ENCODE measurements at regions not wholly inside any gene's neighbourhood (a gene's known extent, or its start where the extent isn't known, plus 50 kb on each side); places are given as distances from the start of the nearest gene placed in this dataset.

- TF ChIP-seq KDM1A (IDR thresholded peaks at IDR 0.05) (no peak), MEF2A (IDR thresholded peaks at IDR 0.05; ENCODE audit: control insufficient read depth, low read depth, low read length) (no peak), FOXA3 (CRISPR knock-in tag; conservative IDR thresholded peaks at IDR 0.05 in 1 of 2, IDR thresholded peaks at IDR 0.05 in 1 of 2) (no peak), ZNF778 (CRISPR knock-in tag; IDR thresholded peaks at IDR 0.05) (no peak), POLR2B (IDR thresholded peaks at IDR 0.05; ENCODE audit: low read depth, partially characterized antibody) (no peak)
Measured at GRCh38 chr2:122707224-122707824, 951.9 kb downstream of the TSN start (continued).

GRCh38 chr2:122710049-122710448, 954.6 kb downstream of the TSN start:
- DNase-seq (ENCODE audit: extremely low read depth in 1 of 4, low spot score in 3 of 4) (no peak), FAIRE-seq (no peak), ATAC-seq (no peak)
- no peaks in the 10 kb centered on the region for H3K36me3 ChIP-seq (ENCODE audit: control insufficient read depth, insufficient read depth, low read length)
- no peaks in the 10 kb centered on the region for H3K27me3 ChIP-seq (ENCODE audit: control insufficient read depth in 2 of 2, insufficient read depth in 2 of 2, low read length in 2 of 2)
- TF ChIP-seq KAT2B (IDR thresholded peaks at IDR 0.05; ENCODE audit: low read depth, low read length) (no peak), FOXP1 (CRISPR knock-in tag; IDR thresholded peaks at IDR 0.05) (no peak), SRF (CRISPR knock-in tag; IDR thresholded peaks at IDR 0.05) (no peak), NR1H2 (CRISPR knock-in tag; IDR thresholded peaks at IDR 0.05) (no peak), CLOCK (CRISPR knock-in tag; IDR thresholded peaks at IDR 0.05; ENCODE audit: borderline replicate concordance) (no peak), TSHZ1 (CRISPR knock-in tag; IDR thresholded peaks at IDR 0.05) (no peak), NCOA2 (IDR thresholded peaks at IDR 0.05; ENCODE audit: partially characterized antibody in 2 of 2) (no peak), MYBL2 (IDR thresholded peaks at IDR 0.05; ENCODE audit: low read depth) (no peak), MYBL2 (CRISPR knock-in tag; IDR thresholded peaks at IDR 0.05; ENCODE audit: borderline replicate concordance) (no peak), NRF1 (conservative IDR thresholded peaks at IDR 0.05 in 1 of 2, IDR thresholded peaks at IDR 0.05 in 1 of 2) (no peak)
- intact Hi-C loops (cut with micrococcal nuclease), result no loop called here
- no peak overlapping the region for H3K4me2 ChIP-seq (ENCODE audit: insufficient read depth, low read length)
- in situ Hi-C loops (cut with MboI), result no loop called here
- no peaks in the 10 kb centered on the region for H4K20me1 ChIP-seq (replicated peaks; ENCODE audit: control insufficient read depth, insufficient read depth, low read length)
- H3K9me3 ChIP-seq (replicated peaks; ENCODE audit: control insufficient read depth, insufficient read depth, low read depth, low read length), result no peaks in the 10 kb centered on the region; the same call in 1 of the 2 replicates
- 0% methylated on average over 6 of the region's 6 CpGs for WGBS (ENCODE audit: insufficient coverage, low coverage, missing lambda C conversion rate)
- H3K79me2 ChIP-seq (ENCODE audit: control insufficient read depth, insufficient read depth, low read length), result no peaks in the 10 kb centered on the region
- no peak overlapping the region for H3K4me3 ChIP-seq
- H3K9ac ChIP-seq (ENCODE audit: insufficient read depth in 1 of 2, low read depth in 2 of 2, low read length in 2 of 2), result no peak overlapping the region
- BruUV-seq (replicated peaks), result no TSS peak
- POLR2A ChIA-PET, result no interaction called here
- CTCF ChIA-PET (ENCODE audit: low intra/inter-chr PET ratio), result no interaction called here
- no peaks in the 10 kb centered on the region for H3K9me1 ChIP-seq (ENCODE audit: control insufficient read depth, insufficient read depth, low read length)
- no peak overlapping the region for H2AFZ ChIP-seq (ENCODE audit: low read depth, low read length)
- no peak overlapping the region for H3K27ac ChIP-seq (ENCODE audit: extremely low read depth, low read depth, low read length)
- H3K4me1 ChIP-seq (replicated peaks in 1 of 2; ENCODE audit: control insufficient read depth in 2 of 2, insufficient read depth in 2 of 2, low read length in 2 of 2), result no peaks in the 10 kb centered on the region
